Skeletal muscle tissue (tissue), 3 donors: ENCODE measurements at regions not wholly inside any gene's neighbourhood (a gene's known extent, or its start where the extent isn't known, plus 50 kb on each side); places are given as distances from the start of the nearest gene placed in this dataset.

Source experiments
- H3K27ac ChIP-seq: one replicate; pipeline ENCODE4 v1.7.0; 2013; ENCODE audit warnings: mild to moderate bottlenecking, low read depth, low read length, inconsistent platforms
- H3K27me3 ChIP-seq, 3 donors: one replicate each; pipeline ENCODE4 v1.7.0; 2013; ENCODE audit warnings: low read length in 3 of 3; ENCODE audit not compliant: control insufficient read depth in 3 of 3, insufficient read depth in 3 of 3
- H3K36me3 ChIP-seq, 3 donors: one replicate each; pipeline ENCODE4 v1.7.0; 2013; ENCODE audit warnings: low read length in 3 of 3; ENCODE audit not compliant: control insufficient read depth in 3 of 3, insufficient read depth in 3 of 3
- H3K4me1 ChIP-seq, 3 donors: one replicate each; pipeline ENCODE4 v1.7.0; 2013; ENCODE audit warnings: low read length in 3 of 3, mild to moderate bottlenecking in 3 of 3; ENCODE audit not compliant: control insufficient read depth in 3 of 3, insufficient read depth in 3 of 3
- H3K4me3 ChIP-seq, 3 donors: one replicate each; pipeline ENCODE4 v1.7.0; 2013; ENCODE audit warnings: low read length in 3 of 3
- H3K9ac ChIP-seq, 3 donors: one replicate each; pipeline ENCODE4 v1.7.0; 2013; ENCODE audit warnings: low read length in 3 of 3, mild to moderate bottlenecking in 3 of 3, moderate library complexity in 2 of 3, low read depth in 1 of 3
- H3K9me3 ChIP-seq, 3 donors: one replicate each; pipeline ENCODE4 v1.7.0; 2013; ENCODE audit warnings: low read length in 3 of 3; ENCODE audit not compliant: control insufficient read depth in 3 of 3
- donor health status: Osteomylitis.

GRCh38 chr6:164870164-164870563 lies 439.2 kb downstream of the C6orf118 start:
- Histone ChIP-seq H3K4me3 (no peak overlapping the region), H3K9me3 (peaks cover 0 to 3% (median 0%) of the 10 kb centered on the region in 3 donors), H3K27ac (no peak overlapping the region), H3K9ac (no peak overlapping the region), H3K4me1 (no peaks in the 10 kb centered on the region), H3K36me3 (no peaks in the 10 kb centered on the region), H3K27me3 (no peaks in the 10 kb centered on the region)

GRCh38 chr6:164861967-164862366 lies 447.4 kb downstream of the C6orf118 start:
- H3K9ac ChIP-seq = no peak overlapping the region
- H3K36me3 ChIP-seq = no peaks in the 10 kb centered on the region
- peaks cover 0 to 4% (median 0%) of the 10 kb centered on the region in 3 donors for H3K9me3 ChIP-seq
- H3K4me3 ChIP-seq = no peak overlapping the region
- H3K27ac ChIP-seq = no peak overlapping the region
- no peaks in the 10 kb centered on the region for H3K4me1 ChIP-seq
- no peaks in the 10 kb centered on the region for H3K27me3 ChIP-seq

- no peaks in the 10 kb centered on the region for H3K27me3 ChIP-seq
- H3K4me3 ChIP-seq = no peak overlapping the region
- no peaks in the 10 kb centered on the region for H3K36me3 ChIP-seq
- no peaks in the 10 kb centered on the region for H3K4me1 ChIP-seq
- H3K9me3 ChIP-seq = no peaks in the 10 kb centered on the region
- no peak overlapping the region for H3K27ac ChIP-seq
- H3K9ac ChIP-seq = no peak overlapping the region
These were observed 449.6 kb downstream of the C6orf118 start for GRCh38 chr6:164859816-164860215.

- no peaks in the 10 kb centered on the region for H3K36me3 ChIP-seq
- H3K4me3 ChIP-seq = no peak overlapping the region
- no peak overlapping the region for H3K27ac ChIP-seq
- no peaks in the 10 kb centered on the region for H3K27me3 ChIP-seq
- no peak overlapping the region for H3K9ac ChIP-seq
- H3K9me3 ChIP-seq = no peaks in the 10 kb centered on the region
- H3K4me1 ChIP-seq = no peaks in the 10 kb centered on the region
These were observed 453.3 kb downstream of the C6orf118 start for GRCh38 chr6:164856138-164856537.

GRCh38 chr6:164855281-164855680 lies 454.1 kb downstream of the C6orf118 start:
- no peaks in the 10 kb centered on the region for H3K9me3 ChIP-seq
- H3K27ac ChIP-seq = no peak overlapping the region
- no peaks in the 10 kb centered on the region for H3K27me3 ChIP-seq
- H3K9ac ChIP-seq = no peak overlapping the region
- H3K36me3 ChIP-seq = no peaks in the 10 kb centered on the region
- H3K4me3 ChIP-seq = no peak overlapping the region
- no peaks in the 10 kb centered on the region for H3K4me1 ChIP-seq

GRCh38 chr6:164854526-164854925 lies 454.9 kb downstream of the C6orf118 start:
- no peaks in the 10 kb centered on the region for H3K27me3 ChIP-seq
- H3K4me1 ChIP-seq = no peaks in the 10 kb centered on the region
- H3K9me3 ChIP-seq = no peaks in the 10 kb centered on the region
- no peak overlapping the region for H3K4me3 ChIP-seq
- H3K9ac ChIP-seq = no peak overlapping the region
- no peaks in the 10 kb centered on the region for H3K36me3 ChIP-seq
- no peak overlapping the region for H3K27ac ChIP-seq

- H3K27me3 ChIP-seq = no peaks in the 10 kb centered on the region
- H3K27ac ChIP-seq = no peak overlapping the region
- H3K4me3 ChIP-seq = no peak overlapping the region
- H3K9me3 ChIP-seq = no peaks in the 10 kb centered on the region
- H3K4me1 ChIP-seq = no peaks in the 10 kb centered on the region
- H3K9ac ChIP-seq = no peak overlapping the region
- H3K36me3 ChIP-seq = no peaks in the 10 kb centered on the region
These were observed 463.6 kb downstream of the C6orf118 start for GRCh38 chr6:164845773-164846172.

GRCh38 chr6:164842085-164842484 lies 467.3 kb downstream of the C6orf118 start:
- Histone ChIP-seq H3K4me1 (no peaks in the 10 kb centered on the region), H3K27ac (no peak overlapping the region), H3K4me3 (no peak overlapping the region), H3K27me3 (no peaks in the 10 kb centered on the region), H3K36me3 (no peaks in the 10 kb centered on the region), H3K9me3 (no peaks in the 10 kb centered on the region), H3K9ac (no peak overlapping the region)

- Histone ChIP-seq H3K27ac (no peak overlapping the region), H3K9me3 (no peaks in the 10 kb centered on the region), H3K9ac (no peak overlapping the region), H3K4me3 (no peak overlapping the region), H3K36me3 (no peaks in the 10 kb centered on the region), H3K4me1 (no peaks in the 10 kb centered on the region), H3K27me3 (no peaks in the 10 kb centered on the region)
These were observed 471.3 kb downstream of the C6orf118 start for GRCh38 chr6:164838068-164838615.

- Histone ChIP-seq H3K9ac (no peak overlapping the region), H3K4me1 (no peaks in the 10 kb centered on the region), H3K27me3 (no peaks in the 10 kb centered on the region), H3K4me3 (no peak overlapping the region), H3K9me3 (no peaks in the 10 kb centered on the region), H3K27ac (no peak overlapping the region), H3K36me3 (no peaks in the 10 kb centered on the region)
These were observed 472.9 kb downstream of the C6orf118 start for GRCh38 chr6:164836486-164836885.

GRCh38 chr6:164832410-164832809 lies 477.0 kb downstream of the C6orf118 start:
- H3K4me3 ChIP-seq = no peak overlapping the region
- no peaks in the 10 kb centered on the region for H3K36me3 ChIP-seq
- no peak overlapping the region for H3K27ac ChIP-seq
- H3K9me3 ChIP-seq = no peaks in the 10 kb centered on the region
- no peaks in the 10 kb centered on the region for H3K27me3 ChIP-seq
- no peak overlapping the region for H3K9ac ChIP-seq
- H3K4me1 ChIP-seq = no peaks in the 10 kb centered on the region
